Calu3 (cell line): ENCODE measurements at regions not wholly inside any gene's neighbourhood (a gene's known extent, or its start where the extent isn't known, plus 50 kb on each side); places are given as distances from the start of the nearest gene placed in this dataset.
"Not testable (repeated sequence)": the region's sequence is repeated elsewhere in the genome, so short reads cannot be mapped to it uniquely, and the experiment has no call there.

Experiments
- BruUV-seq: library from RNA; stranded (reverse); fragments of 400-500 nt; replicated peaks from 2 replicates; lab custom pipeline; 2021; lab: Mats Ljungman, UMichigan
- CTCF ChIA-PET: fragments of 300-600 bp; sonication (Branson Sonifier 250); formaldehyde crosslinking; loops from one replicate; lab custom pipeline; 2022; ENCODE audit warnings: antibody characterized with exemption; lab: Charles Lee
- DNase-seq: peaks from one replicate; pipeline ENCODE4 v3.0.0; 2022
- H3K27ac Mint-ChIP-seq: one replicate; pipeline ENCODE4 v1.8.0; 2022; ENCODE audit warnings: mixed read lengths; ENCODE audit not compliant: unreplicated experiment
- H3K27me3 Mint-ChIP-seq: one replicate; pipeline ENCODE4 v1.8.0; 2022; ENCODE audit warnings: mixed read lengths; ENCODE audit not compliant: unreplicated experiment
- H3K36me3 Mint-ChIP-seq: one replicate; pipeline ENCODE4 v1.8.0; 2022; ENCODE audit warnings: mild to moderate bottlenecking, moderate library complexity, mixed read lengths; ENCODE audit not compliant: insufficient read depth, unreplicated experiment
- H3K4me1 Mint-ChIP-seq: one replicate; pipeline ENCODE4 v1.8.0; 2022; ENCODE audit warnings: mild to moderate bottlenecking, low read depth, mixed read lengths; ENCODE audit not compliant: unreplicated experiment
- H3K4me3 Mint-ChIP-seq: one replicate; pipeline ENCODE4 v1.8.0; 2022; ENCODE audit warnings: mild to moderate bottlenecking, low read depth, moderate library complexity, mixed read lengths; ENCODE audit not compliant: unreplicated experiment
- H3K9me3 Mint-ChIP-seq: one replicate; pipeline ENCODE4 v1.8.0; 2022; ENCODE audit warnings: low read depth, mixed read lengths; ENCODE audit not compliant: unreplicated experiment
- CTCF ChIP-seq: fragments of 200-600 bp; IDR thresholded peaks from one replicate; pipeline ENCODE4 v1.8.0; 2022; ENCODE audit warnings: antibody characterized with exemption; ENCODE audit not compliant: unreplicated experiment
- intact Hi-C: fragments of 100-400 bp; cut with micrococcal nuclease; formaldehyde crosslinking; loops from one replicate; pipeline ENCODE4 v1.10.0; 2022; ENCODE audit not compliant: unreplicated experiment

DNA sequence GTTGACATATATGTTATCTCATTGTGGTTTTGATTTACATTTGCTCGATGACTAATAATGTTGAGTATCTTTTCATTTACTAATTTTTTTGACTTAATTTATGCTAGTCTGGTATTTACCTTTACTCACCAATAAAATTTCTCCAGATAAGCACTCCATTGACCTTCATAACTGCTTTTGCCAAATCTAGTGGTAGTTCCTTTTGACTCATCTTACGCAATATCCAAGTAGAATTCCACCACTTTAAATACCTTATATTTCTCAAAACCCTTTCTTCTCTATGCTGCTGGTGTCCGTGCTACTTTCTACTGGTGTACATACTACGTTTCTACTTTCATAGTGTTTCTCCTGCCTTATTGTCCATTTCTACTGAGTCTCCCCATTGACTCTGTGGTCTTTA, 407.6 kb upstream of the SPHKAP start:
- Mint-ChIP-seq H3K27me3 (no peaks in the 10 kb centered on the region), H3K27ac (no peak overlapping the region), H3K9me3 (peaks cover 15% of the 10 kb centered on the region), H3K36me3 (no peaks in the 10 kb centered on the region), H3K4me3 (no peak overlapping the region), H3K4me1 (no peaks in the 10 kb centered on the region)
- intact Hi-C loops, result no loop called here
- no peak for DNase-seq
- CTCF ChIA-PET, result no interaction called here
- TF ChIP-seq CTCF, result no peak
- BruUV-seq, result no TSS peak

DNA sequence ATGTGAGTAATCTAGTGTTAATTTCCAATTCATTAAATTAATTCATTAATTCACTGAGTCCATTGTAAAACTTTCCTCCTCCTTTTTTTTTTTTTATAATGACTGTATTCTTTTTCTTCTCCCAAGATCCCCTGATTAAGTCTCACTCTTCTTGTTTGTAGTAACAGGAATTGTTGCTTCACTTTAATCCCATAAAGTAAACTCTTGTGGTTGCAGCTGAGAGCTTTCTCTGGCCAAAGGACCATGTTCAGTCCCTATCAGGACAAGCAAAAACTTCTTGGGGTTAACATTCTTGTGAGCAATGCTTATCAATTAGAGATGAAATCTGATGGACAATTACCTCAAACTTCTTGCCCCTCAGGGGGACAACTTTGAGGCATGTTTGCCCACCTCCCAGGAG, 400.2 kb upstream of the SPHKAP start:
- no TSS peak for BruUV-seq
- Mint-ChIP-seq H3K27ac (no peak overlapping the region), H3K4me3 (no peak overlapping the region), H3K36me3 (no peaks in the 10 kb centered on the region), H3K4me1 (no peaks in the 10 kb centered on the region), H3K27me3 (no peaks in the 10 kb centered on the region), H3K9me3 (peaks cover 17% of the 10 kb centered on the region)
- CTCF ChIA-PET, result no interaction called here
- intact Hi-C loops, result no loop called here
- no peak for DNase-seq
- TF ChIP-seq CTCF, result no peak

DNA sequence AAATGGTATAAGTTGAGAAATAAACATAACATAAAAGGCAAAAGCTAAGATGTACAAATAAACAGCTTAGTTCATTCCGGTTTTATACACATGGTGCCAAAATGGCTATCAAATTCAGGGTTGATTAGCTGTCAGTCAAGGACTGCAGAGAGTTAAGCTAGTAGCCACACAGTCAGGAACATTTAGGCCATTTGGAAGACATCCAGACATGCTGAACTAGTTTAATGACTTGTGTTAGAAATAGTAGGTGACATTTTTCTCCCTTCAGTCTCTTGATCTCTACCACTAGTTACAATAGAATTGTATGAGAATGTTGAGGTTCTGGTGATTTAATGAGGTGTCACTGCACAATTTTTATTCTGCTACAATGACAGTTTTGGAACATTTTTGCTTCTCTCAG, 394.4 kb upstream of the SPHKAP start:
- no peak for TF ChIP-seq CTCF
- Mint-ChIP-seq H3K36me3 (no peaks in the 10 kb centered on the region), H3K9me3 (peaks cover 11% of the 10 kb centered on the region), H3K27me3 (no peaks in the 10 kb centered on the region), H3K27ac (no peak overlapping the region), H3K4me3 (no peak overlapping the region), H3K4me1 (no peaks in the 10 kb centered on the region)
- BruUV-seq, result no TSS peak
- intact Hi-C loops, result no loop called here
- CTCF ChIA-PET, result no interaction called here
- DNase-seq, result no peak

GRCh38 chr2:228568275-228568674, 386.8 kb upstream of the SPHKAP start:
- H3K9me3 Mint-ChIP-seq, CTCF ChIA-PET, H3K4me3 Mint-ChIP-seq, BruUV-seq, H3K27me3 Mint-ChIP-seq, H3K27ac Mint-ChIP-seq, H3K4me1 Mint-ChIP-seq, intact Hi-C loops, H3K36me3 Mint-ChIP-seq, DNase-seq: not testable (repeated sequence)

DNA sequence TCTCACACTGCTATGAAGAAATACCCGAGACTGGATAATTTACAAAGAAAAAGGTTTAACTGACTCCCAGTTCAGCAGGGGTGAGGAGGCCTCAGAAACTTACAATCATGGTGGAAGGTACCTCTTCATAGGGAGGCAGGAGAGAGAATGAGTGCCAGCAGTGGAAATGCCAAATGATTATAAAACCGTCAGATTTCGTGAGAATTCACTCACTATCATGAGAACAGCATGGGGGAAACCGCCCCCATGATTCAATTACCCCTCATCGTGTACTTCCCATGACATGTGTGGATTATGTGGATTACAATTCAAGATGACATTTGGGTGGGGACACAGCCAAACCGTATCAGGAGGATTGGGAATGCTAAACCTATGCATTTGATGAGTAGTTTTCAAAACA, 380.3 kb upstream of the SPHKAP start:
- H3K36me3 Mint-ChIP-seq, result no peaks in the 10 kb centered on the region
- no peaks in the 10 kb centered on the region for H3K27me3 Mint-ChIP-seq
- H3K27ac Mint-ChIP-seq, result no peak overlapping the region

More for the DNA sequence above, 380.3 kb upstream of the SPHKAP start:
- BruUV-seq, result no TSS peak
- no peak for TF ChIP-seq CTCF
- Mint-ChIP-seq H3K4me1 (no peaks in the 10 kb centered on the region), H3K9me3 (peaks cover 7% of the 10 kb centered on the region), H3K4me3 (no peak overlapping the region)
- CTCF ChIA-PET, result no interaction called here
- no peak for DNase-seq
- intact Hi-C loops, result no loop called here
